ENCODE measurements at regions not wholly inside any gene's neighbourhood (a gene's known extent, or its start where the extent isn't known, plus 50 kb on each side); places are given as distances from the start of the nearest gene placed in this dataset.

DNA sequence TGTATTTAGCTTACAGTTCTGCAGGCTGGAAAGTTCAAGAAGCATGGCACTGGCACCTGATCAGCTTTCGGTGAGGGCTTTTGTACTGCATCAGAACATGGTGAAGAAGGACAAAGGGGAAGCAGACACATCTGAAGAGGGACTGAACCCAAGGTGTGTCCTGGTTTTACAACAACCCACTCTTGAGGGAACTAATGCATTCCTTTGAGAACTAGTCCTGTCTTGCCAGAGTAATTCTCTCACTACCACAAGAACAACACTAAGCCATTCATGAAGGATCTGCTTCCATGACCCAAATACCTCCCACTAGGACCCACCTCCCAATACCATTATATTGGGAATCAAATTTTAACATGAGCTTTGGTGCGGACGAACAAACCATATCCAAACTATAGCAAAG is 93.6 kb downstream of the RFC3 start:
- H3K27me3 ChIP-seq = no peaks in the 10 kb centered on the region
- no peaks in the 10 kb centered on the region for H3K9me3 ChIP-seq
- WGBS, 2 donors (ENCODE audit: low coverage in 1 of 2) = 97 to 98% methylated on average over 3 of the region's 3 CpGs
- H3K27ac ChIP-seq = no peak overlapping the region
- H3K36me3 ChIP-seq = no peaks in the 10 kb centered on the region
- H3K4me3 ChIP-seq = no peak overlapping the region
- no peak for ATAC-seq
- H3K4me1 ChIP-seq = no peaks in the 10 kb centered on the region
- no peak for TF ChIP-seq POLR2A (IDR thresholded peaks at IDR 0.05)
- TF ChIP-seq, protein P1, sequence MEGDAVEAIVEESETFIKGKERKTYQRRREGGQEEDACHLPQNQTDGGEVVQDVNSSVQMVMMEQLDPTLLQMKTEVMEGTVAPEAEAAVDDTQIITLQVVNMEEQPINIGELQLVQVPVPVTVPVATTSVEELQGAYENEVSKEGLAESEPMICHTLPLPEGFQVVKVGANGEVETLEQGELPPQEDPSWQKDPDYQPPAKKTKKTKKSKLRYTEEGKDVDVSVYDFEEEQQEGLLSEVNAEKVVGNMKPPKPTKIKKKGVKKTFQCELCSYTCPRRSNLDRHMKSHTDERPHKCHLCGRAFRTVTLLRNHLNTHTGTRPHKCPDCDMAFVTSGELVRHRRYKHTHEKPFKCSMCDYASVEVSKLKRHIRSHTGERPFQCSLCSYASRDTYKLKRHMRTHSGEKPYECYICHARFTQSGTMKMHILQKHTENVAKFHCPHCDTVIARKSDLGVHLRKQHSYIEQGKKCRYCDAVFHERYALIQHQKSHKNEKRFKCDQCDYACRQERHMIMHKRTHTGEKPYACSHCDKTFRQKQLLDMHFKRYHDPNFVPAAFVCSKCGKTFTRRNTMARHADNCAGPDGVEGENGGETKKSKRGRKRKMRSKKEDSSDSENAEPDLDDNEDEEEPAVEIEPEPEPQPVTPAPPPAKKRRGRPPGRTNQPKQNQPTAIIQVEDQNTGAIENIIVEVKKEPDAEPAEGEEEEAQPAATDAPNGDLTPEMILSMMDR (IDR thresholded peaks at IDR 0.05) = no peak
- no peak for TF ChIP-seq POLR2AphosphoS5 (IDR thresholded peaks at IDR 0.05)
- TF ChIP-seq EP300 (IDR thresholded peaks at IDR 0.05) = no peak

DNA sequence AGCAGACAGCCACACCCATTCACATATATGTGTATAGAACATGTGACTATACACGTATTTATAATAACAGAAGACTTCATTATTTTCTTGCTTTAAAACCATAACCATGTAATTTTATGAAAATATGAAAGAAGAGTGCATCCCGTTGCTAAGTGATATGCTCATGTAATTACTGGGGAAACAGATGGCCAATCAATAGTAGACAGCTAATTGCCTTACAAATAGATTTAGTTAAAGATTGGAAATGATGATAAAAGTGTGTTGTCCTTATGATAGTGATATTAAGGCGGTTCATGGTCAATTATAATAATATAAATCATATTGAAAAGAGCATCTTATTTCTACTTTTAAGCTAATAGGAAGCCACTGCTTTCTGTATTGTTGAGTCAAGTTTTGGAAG is 95.9 kb downstream of the RFC3 start:
- Histone ChIP-seq H3K36me3 (no peaks in the 10 kb centered on the region), H3K9me3 (no peaks in the 10 kb centered on the region), H3K27me3 (no peaks in the 10 kb centered on the region), H3K4me1 (no peaks in the 10 kb centered on the region), H3K27ac (no peak overlapping the region), H3K4me3 (no peak overlapping the region)
- no peak for ATAC-seq
- no peak for TF ChIP-seq POLR2A (IDR thresholded peaks at IDR 0.05)
- no peak for TF ChIP-seq EP300 (IDR thresholded peaks at IDR 0.05)
- TF ChIP-seq, protein P1 (IDR thresholded peaks at IDR 0.05) = no peak
- TF ChIP-seq POLR2AphosphoS5 (IDR thresholded peaks at IDR 0.05) = no peak
- 95 to 100% methylated on average over 3 of the region's 3 CpGs for WGBS, 2 donors (ENCODE audit: low coverage in 1 of 2)

DNA sequence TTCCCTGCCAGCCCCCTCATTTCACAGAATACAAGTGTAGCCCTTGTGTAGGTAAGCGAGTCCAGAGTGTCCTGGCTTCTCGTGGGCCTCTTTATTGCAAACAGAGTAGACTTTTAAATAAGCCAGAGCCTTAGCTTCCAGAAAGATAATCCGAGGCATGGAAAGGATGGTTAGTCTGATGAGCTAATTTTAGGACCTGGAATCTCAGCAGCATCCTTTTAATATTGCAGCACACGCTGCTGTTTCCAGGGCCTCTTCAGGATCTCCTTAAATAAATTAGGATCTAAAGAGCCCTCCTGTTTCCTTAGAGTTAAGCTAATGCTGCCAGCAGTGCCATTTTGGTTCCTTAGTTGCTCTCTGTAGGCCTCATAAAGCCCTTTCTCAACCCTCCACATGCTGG is 99.2 kb downstream of the RFC3 start:
- WGBS, 2 donors (ENCODE audit: low coverage in 1 of 2) = 33 to 46% methylated on average over 3 of the region's 4 CpGs
- ATAC-seq = no peak
- Histone ChIP-seq H3K27me3 (no peaks in the 10 kb centered on the region), H3K36me3 (no peaks in the 10 kb centered on the region), H3K4me3 (no peak overlapping the region), H3K9me3 (no peaks in the 10 kb centered on the region), H3K4me1 (no peaks in the 10 kb centered on the region), H3K27ac (no peak overlapping the region)
- TF ChIP-seq, protein P1 (IDR thresholded peaks at IDR 0.05) = no peak
- TF ChIP-seq POLR2AphosphoS5 (IDR thresholded peaks at IDR 0.05) (no peak), POLR2A (IDR thresholded peaks at IDR 0.05) (no peak), EP300 (IDR thresholded peaks at IDR 0.05) (no peak)

DNA sequence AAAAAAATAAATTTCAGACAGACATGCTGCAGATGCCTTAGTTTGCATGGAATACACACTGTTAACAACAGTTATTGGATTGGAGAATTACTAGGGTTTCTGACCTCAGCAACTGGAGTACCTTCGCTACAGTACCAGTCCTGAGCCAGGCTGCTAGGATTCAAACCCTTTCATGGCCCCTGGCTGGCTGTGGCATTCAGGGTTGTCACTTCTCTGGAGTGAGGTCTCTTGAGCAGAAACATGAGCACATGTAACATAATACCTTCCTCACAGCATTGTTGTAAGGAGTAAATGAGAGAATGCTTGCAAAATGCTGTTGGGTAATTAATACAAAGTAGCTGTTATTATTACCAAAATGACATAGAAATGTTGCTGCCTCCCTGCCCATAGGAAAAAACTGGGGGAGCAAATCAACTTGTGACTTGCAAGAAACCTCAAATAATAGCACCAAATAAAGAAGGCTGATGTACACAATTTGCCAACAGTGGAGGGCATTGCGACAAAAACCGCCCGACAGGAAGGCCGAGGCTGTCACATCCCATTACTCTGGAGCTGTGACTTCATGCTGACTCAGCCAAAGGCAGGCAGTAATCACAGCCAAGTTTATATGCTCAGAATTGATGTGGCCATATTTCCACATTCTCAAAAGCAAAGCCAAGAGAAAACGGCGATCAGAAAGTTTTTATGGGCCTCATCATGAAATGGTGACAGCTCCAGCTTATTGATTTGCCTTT is 100.4 kb downstream of the RFC3 start:
- WGBS, 2 donors (ENCODE audit: low coverage in 1 of 2) = 38 to 83% methylated on average over 7 of the region's 7 CpGs
- Histone ChIP-seq H3K36me3 (no peaks in the 10 kb centered on the region), H3K27me3 (no peaks in the 10 kb centered on the region), H3K4me1 (no peaks in the 10 kb centered on the region), H3K27ac (no peak overlapping the region), H3K9me3 (no peaks in the 10 kb centered on the region), H3K4me3 (no peak overlapping the region)
- TF ChIP-seq POLR2AphosphoS5 (IDR thresholded peaks at IDR 0.05) = no peak
- TF ChIP-seq, protein P1 (IDR thresholded peaks at IDR 0.05) = no peak
- no peak for TF ChIP-seq POLR2A (IDR thresholded peaks at IDR 0.05)
- TF ChIP-seq EP300 (IDR thresholded peaks at IDR 0.05) = no peak
- no peak for ATAC-seq

DNA sequence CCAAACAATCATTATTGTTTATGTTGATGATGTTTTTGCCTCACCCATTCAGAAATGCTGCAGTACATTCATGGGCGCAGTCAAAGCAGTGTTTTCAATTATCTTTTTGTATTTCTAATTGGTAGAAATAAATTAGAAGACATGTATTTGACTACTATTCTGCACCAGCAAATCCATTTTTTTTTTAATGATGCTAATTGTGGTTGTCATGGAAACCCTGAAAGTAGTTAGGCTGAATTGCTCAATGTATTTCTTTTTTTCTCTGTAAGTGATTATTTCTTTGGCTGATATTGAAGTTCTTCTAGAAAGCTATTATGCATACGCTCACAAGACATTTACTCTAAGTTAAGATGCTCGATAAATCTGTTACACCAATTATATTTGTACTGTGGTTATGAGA is 101.2 kb downstream of the RFC3 start:
- Histone ChIP-seq H3K9me3 (no peaks in the 10 kb centered on the region), H3K36me3 (no peaks in the 10 kb centered on the region), H3K27me3 (no peaks in the 10 kb centered on the region), H3K4me1 (no peaks in the 10 kb centered on the region), H3K4me3 (no peak overlapping the region), H3K27ac (no peak overlapping the region)
- ATAC-seq = no peak
- TF ChIP-seq POLR2AphosphoS5 (IDR thresholded peaks at IDR 0.05) (no peak), EP300 (IDR thresholded peaks at IDR 0.05) (no peak), POLR2A (IDR thresholded peaks at IDR 0.05) (no peak)
- TF ChIP-seq, protein P1 (IDR thresholded peaks at IDR 0.05) = no peak
- WGBS, 2 donors (ENCODE audit: low coverage in 1 of 2) = 97 to 100% methylated on average over 3 of the region's 3 CpGs

Measured in gastroesophageal sphincter (tissue), 4 donors.